ENCODE measurements at regions not wholly inside any gene's neighbourhood (a gene's known extent, or its start where the extent isn't known, plus 50 kb on each side); places are given as distances from the start of the nearest gene placed in this dataset.

- Histone ChIP-seq H3K36me3 (replicated peaks in 1 of 2; ENCODE audit: control insufficient read depth in 1 of 2, insufficient read depth in 2 of 2, low read length in 2 of 2) (no peaks in the 10 kb centered on the region), H3K4me3 (replicated peaks in 1 of 3; ENCODE audit: insufficient read depth in 1 of 3, low read depth in 2 of 3, low read length in 3 of 3) (no peak overlapping the region), H2AFZ (ENCODE audit: low read length) (no peak overlapping the region), H3K9ac (ENCODE audit: insufficient read depth, low read depth, low read length) (no peak overlapping the region), H3K27me3 (ENCODE audit: control insufficient read depth in 1 of 2, insufficient read depth in 2 of 2, low read length in 2 of 2) (no peaks in the 10 kb centered on the region), H3K79me2 (ENCODE audit: insufficient read depth, low read length) (no peaks in the 10 kb centered on the region), H3K27ac (ENCODE audit: extremely low read length, insufficient read depth, low read length) (no peak overlapping the region), H3K4me2 (ENCODE audit: low read depth, low read length) (no peak overlapping the region), H3K4me1 (ENCODE audit: insufficient read depth, low read length) (no peaks in the 10 kb centered on the region), H4K20me1 (ENCODE audit: insufficient read depth, low read length) (no peaks in the 10 kb centered on the region), H3K9me3 (ENCODE audit: low read length) (peaks cover 58% of the 10 kb centered on the region)
- no TSS peak for BruUV-seq (replicated peaks)
- intact Hi-C loops (cut with micrococcal nuclease; ENCODE audit: unreplicated experiment) (no loop called here), in situ Hi-C loops (cut with HindIII; ENCODE audit: extremely low pct_ligation_motif_present, low pct_unique_long_range_greater_than_20kb) (no loop called here)
- no peak for DNase-seq (ENCODE audit: low spot score)
- no peak for TF ChIP-seq ZC3H4 (CRISPR knock-in tag; IDR thresholded peaks at IDR 0.05; ENCODE audit: borderline replicate concordance)
- no peak for TF ChIP-seq XRCC5 (optimal IDR thresholded peaks at IDR 0.05; ENCODE audit: low read length)
- TF ChIP-seq PBX2 (CRISPR knock-in tag; IDR thresholded peaks at IDR 0.05) = no peak
- no peak for TF ChIP-seq MIXL1 (CRISPR knock-in tag; IDR thresholded peaks at IDR 0.05)
- no peak for TF ChIP-seq NR2F1 (CRISPR knock-in tag; IDR thresholded peaks at IDR 0.05)
- no peak for ATAC-seq
- ChIA-PET POLR2A (no interaction called here), CTCF (ENCODE audit: low intra/inter-chr PET ratio, low total read pairs) (no interaction called here)
- 15% methylated on average over 5 of the region's 5 CpGs for WGBS (ENCODE audit: low lambda C conversion rate)
- FAIRE-seq = no peak
Observed at GRCh38 chr5:18985171-18985758, 1002.7 kb downstream of the CDH18 start.

GRCh38 chr5:18987101-18987500 lies 1000.9 kb downstream of the CDH18 start:
- DNase-seq (ENCODE audit: low spot score) (no peak), FAIRE-seq (no peak), ATAC-seq (no peak)
- H3K27me3 ChIP-seq (ENCODE audit: control insufficient read depth in 1 of 2, insufficient read depth in 2 of 2, low read length in 2 of 2) = no peaks in the 10 kb centered on the region
- H3K4me2 ChIP-seq (ENCODE audit: low read depth, low read length) = no peak overlapping the region
- ChIA-PET CTCF (ENCODE audit: low intra/inter-chr PET ratio, low total read pairs) (no interaction called here), POLR2A (no interaction called here)
- intact Hi-C loops (cut with micrococcal nuclease; ENCODE audit: unreplicated experiment) = no loop called here
- 35% methylated on average over 1 of the region's 1 CpG for WGBS (ENCODE audit: low lambda C conversion rate)
- no TSS peak for BruUV-seq (replicated peaks)
- H3K9me3 ChIP-seq (ENCODE audit: low read length) = peaks cover 45% of the 10 kb centered on the region
- no peak overlapping the region for H2AFZ ChIP-seq (ENCODE audit: low read length)
- H3K36me3 ChIP-seq (replicated peaks in 1 of 2; ENCODE audit: control insufficient read depth in 1 of 2, insufficient read depth in 2 of 2, low read length in 2 of 2) = no peaks in the 10 kb centered on the region
- H4K20me1 ChIP-seq (ENCODE audit: insufficient read depth, low read length) = no peaks in the 10 kb centered on the region
- TF ChIP-seq JDP2 (CRISPR knock-in tag; IDR thresholded peaks at IDR 0.05; ENCODE audit: borderline replicate concordance) (no peak), HNRNPLL (IDR thresholded peaks at IDR 0.05; ENCODE audit: low read depth, low read length, poor library complexity, severe bottlenecking) (no peak), RFX1 (IDR thresholded peaks at IDR 0.05) (no peak), ZNF292 (CRISPR knock-in tag; IDR thresholded peaks at IDR 0.05; ENCODE audit: borderline replicate concordance, low read depth) (no peak), NR2F2 (IDR thresholded peaks at IDR 0.05; ENCODE audit: borderline replicate concordance, low read depth) (no peak), ZNF879 (CRISPR knock-in tag; IDR thresholded peaks at IDR 0.05) (no peak), ZNF468 (CRISPR knock-in tag; IDR thresholded peaks at IDR 0.05) (no peak), ZBTB42 (CRISPR knock-in tag; IDR thresholded peaks at IDR 0.05) (no peak), ATF7-NPFF (CRISPR knock-in tag; IDR thresholded peaks at IDR 0.05; ENCODE audit: low read depth) (no peak), NCOA5 (CRISPR knock-in tag; IDR thresholded peaks at IDR 0.05) (no peak), DNMT3B (CRISPR knock-in tag; conservative IDR thresholded peaks at IDR 0.05) (no peak), EZH2 (conservative IDR thresholded peaks at IDR 0.05; ENCODE audit: low read depth, low read length) (no peak), SYNCRIP (IDR thresholded peaks at IDR 0.05; ENCODE audit: insufficient read depth, low read depth, low read length) (no peak), ZNF878 (CRISPR knock-in tag; IDR thresholded peaks at IDR 0.05) (no peak), CENPX (CRISPR knock-in tag; IDR thresholded peaks at IDR 0.05) (no peak), SP5 (CRISPR knock-in tag; IDR thresholded peaks at IDR 0.05; ENCODE audit: borderline replicate concordance, low read depth) (no peak), ATAD3A (CRISPR knock-in tag; IDR thresholded peaks at IDR 0.05) (no peak), SCMH1 (CRISPR knock-in tag; IDR thresholded peaks at IDR 0.05; ENCODE audit: borderline replicate concordance) (no peak)
- no peaks in the 10 kb centered on the region for H3K79me2 ChIP-seq (ENCODE audit: insufficient read depth, low read length)
- in situ Hi-C loops (cut with HindIII; ENCODE audit: extremely low pct_ligation_motif_present, low pct_unique_long_range_greater_than_20kb) = no loop called here
- no peak overlapping the region for H3K4me3 ChIP-seq (replicated peaks in 1 of 3; ENCODE audit: insufficient read depth in 1 of 3, low read depth in 2 of 3, low read length in 3 of 3)
- no peaks in the 10 kb centered on the region for H3K4me1 ChIP-seq (ENCODE audit: insufficient read depth, low read length)
- H3K27ac ChIP-seq (ENCODE audit: extremely low read length, insufficient read depth, low read length) = no peak overlapping the region
- no peak overlapping the region for H3K9ac ChIP-seq (ENCODE audit: insufficient read depth, low read depth, low read length)

Data from HepG2 (cell line).